Esophagus muscularis mucosa (tissue), 4 donors: ENCODE measurements at regions not wholly inside any gene's neighbourhood (a gene's known extent, or its start where the extent isn't known, plus 50 kb on each side); places are given as distances from the start of the nearest gene placed in this dataset.

Experiments
- DNase-seq: peaks from one replicate; pipeline ENCODE4 v3.0.0-alpha.2; 2017; ENCODE audit errors: extremely low spot score
- H3K27ac ChIP-seq, 4 donors: fragments of 200-600 bp; sonication (generic); replicated peaks in 1 of 4; 1 replicate in 3 of 4; 2 replicates in 1 of 4; pipeline ENCODE4 v1.5.1; 2016 to 2019; ENCODE audit warnings: mild to moderate bottlenecking in 1 of 4
- H3K27me3 ChIP-seq, 4 donors: fragments of 200-600 bp; sonication (generic); one replicate each; pipeline versions ENCODE4 v1.5.1 to v1.6.0; 2016 to 2019
- H3K36me3 ChIP-seq, 4 donors: fragments of 200-600 bp; sonication (generic); one replicate each; pipeline ENCODE4 v1.5.1; 2016 to 2019
- H3K4me1 ChIP-seq, 4 donors: fragments of 200-600 bp; sonication (generic); one replicate each; pipeline ENCODE4 v1.5.1; 2016 to 2019
- H3K4me3 ChIP-seq, 4 donors: fragments of 200-600 bp; sonication (generic); 1 replicate in 2 of 4; 2 replicates in 2 of 4; pipeline ENCODE4 v1.5.1; 2016 to 2019; ENCODE audit warnings: mild to moderate bottlenecking in 4 of 4, moderate library complexity in 1 of 4
- H3K9me3 ChIP-seq, 4 donors: fragments of 200-600 bp; sonication (generic); 1 replicate in 3 of 4; 2 replicates in 1 of 4; pipeline ENCODE4 v1.5.1; 2016 to 2019
- EP300 ChIP-seq: sonication (generic); formaldehyde crosslinking; IDR thresholded peaks from one replicate; pipeline ENCODE4 v1.6.1; 2017; ENCODE audit warnings: antibody characterized with exemption
- POLR2A ChIP-seq: fragments of 450-650 bp; IDR thresholded peaks from one replicate; pipeline ENCODE4 v1.6.1; 2017; ENCODE audit warnings: antibody characterized with exemption, moderate library complexity, mild to moderate bottlenecking, low read depth
- POLR2AphosphoS5 ChIP-seq, 2 donors: sonication (generic); formaldehyde crosslinking; IDR thresholded peaks; one replicate each; pipeline ENCODE4 v1.6.1; 2017; ENCODE audit warnings: antibody characterized with exemption in 2 of 2
- WGBS: methylation state at CpG from one replicate; pipeline ENCODE4 v1.1.5; 2018; 5-methylcytosine and 5-hydroxymethylcytosine counted together
- intact Hi-C: fragments of 100-400 bp; cut with DNase I; formaldehyde crosslinking; loops from one replicate; pipeline ENCODE4 v1.15.1; 2023
- TF ChIP-seq, protein P1 (sequence below), 3 experiments: fragments of 200-600 bp in 2 of 3; fragments of 450-650 bp in 1 of 3; sonication (generic) in 2 of 3; IDR thresholded peaks; one replicate each; pipeline ENCODE4 v1.5.1; 2017 to 2019; ENCODE audit warnings: antibody characterized with exemption in 3 of 3, mild to moderate bottlenecking in 2 of 3, moderate library complexity in 1 of 3

GRCh38 chr21:36628761-36629460 is 70.0 kb upstream of the SIM2 start:
- Histone ChIP-seq H3K9me3 (peaks cover 0 to 8% (median 0%) of the 10 kb centered on the region in 4 donors), H3K4me3 (no peak overlapping the region), H3K4me1 (no peaks in the 10 kb centered on the region), H3K27me3 (peaks cover 0 to 67% (median 0%) of the 10 kb centered on the region in 4 donors), H3K27ac (no peak overlapping the region), H3K36me3 (no peaks in the 10 kb centered on the region)
- intact Hi-C loops: no loop called here
- 84% methylated on average over 13 of the region's 13 CpGs for WGBS
- no peak for DNase-seq
- TF ChIP-seq POLR2A (no peak), EP300 (no peak), POLR2AphosphoS5 (IDR thresholded peaks at IDR 0.05) (no peak)
- TF ChIP-seq, protein P1, sequence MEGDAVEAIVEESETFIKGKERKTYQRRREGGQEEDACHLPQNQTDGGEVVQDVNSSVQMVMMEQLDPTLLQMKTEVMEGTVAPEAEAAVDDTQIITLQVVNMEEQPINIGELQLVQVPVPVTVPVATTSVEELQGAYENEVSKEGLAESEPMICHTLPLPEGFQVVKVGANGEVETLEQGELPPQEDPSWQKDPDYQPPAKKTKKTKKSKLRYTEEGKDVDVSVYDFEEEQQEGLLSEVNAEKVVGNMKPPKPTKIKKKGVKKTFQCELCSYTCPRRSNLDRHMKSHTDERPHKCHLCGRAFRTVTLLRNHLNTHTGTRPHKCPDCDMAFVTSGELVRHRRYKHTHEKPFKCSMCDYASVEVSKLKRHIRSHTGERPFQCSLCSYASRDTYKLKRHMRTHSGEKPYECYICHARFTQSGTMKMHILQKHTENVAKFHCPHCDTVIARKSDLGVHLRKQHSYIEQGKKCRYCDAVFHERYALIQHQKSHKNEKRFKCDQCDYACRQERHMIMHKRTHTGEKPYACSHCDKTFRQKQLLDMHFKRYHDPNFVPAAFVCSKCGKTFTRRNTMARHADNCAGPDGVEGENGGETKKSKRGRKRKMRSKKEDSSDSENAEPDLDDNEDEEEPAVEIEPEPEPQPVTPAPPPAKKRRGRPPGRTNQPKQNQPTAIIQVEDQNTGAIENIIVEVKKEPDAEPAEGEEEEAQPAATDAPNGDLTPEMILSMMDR (IDR thresholded peaks at IDR 0.05): no peak

GRCh38 chr21:36630485-36631206 is 68.3 kb upstream of the SIM2 start:
- intact Hi-C loops: loop anchor here (5.0 kb wide), 1 partner anchor 297 kb away; no protein-coding TSS in a partner anchor
- Histone ChIP-seq H3K4me3 (no peak overlapping the region), H3K27me3 (peaks cover 0 to 55% (median 0%) of the 10 kb centered on the region in 4 donors), H3K36me3 (no peaks in the 10 kb centered on the region), H3K27ac (no peak overlapping the region), H3K9me3 (peaks cover 0 to 6% (median 3%) of the 10 kb centered on the region in 4 donors), H3K4me1 (no peaks in the 10 kb centered on the region)
- DNase-seq: no peak
- WGBS: 34% methylated on average over 19 of the region's 19 CpGs
- TF ChIP-seq, protein P1 (IDR thresholded peaks at IDR 0.05): peak; percentile 25 to 57 (median 48)
- no peak for TF ChIP-seq POLR2AphosphoS5 (IDR thresholded peaks at IDR 0.05)

- WGBS: 67% methylated on average over 1 of the region's 1 CpG
- Histone ChIP-seq H3K36me3 (no peaks in the 10 kb centered on the region), H3K9me3 (peaks cover 0 to 21% (median 11%) of the 10 kb centered on the region in 4 donors), H3K4me3 (no peak overlapping the region), H3K4me1 (no peaks in the 10 kb centered on the region), H3K27me3 (peaks cover 0 to 10% (median 0%) of the 10 kb centered on the region in 4 donors), H3K27ac (no peak overlapping the region)
- no peak for DNase-seq
- intact Hi-C loops: no loop called here
- no peak for TF ChIP-seq EP300
- no peak for TF ChIP-seq POLR2A
- TF ChIP-seq, protein P1 (IDR thresholded peaks at IDR 0.05): no peak
- TF ChIP-seq POLR2AphosphoS5 (IDR thresholded peaks at IDR 0.05): no peak
Measured at GRCh38 chr21:36636016-36636415, 62.9 kb upstream of the SIM2 start.

- DNase-seq: no peak
- intact Hi-C loops: no loop called here
- Histone ChIP-seq H3K27me3 (peaks cover 0 to 6% (median 0%) of the 10 kb centered on the region in 4 donors), H3K36me3 (no peaks in the 10 kb centered on the region), H3K27ac (no peak overlapping the region), H3K4me1 (no peaks in the 10 kb centered on the region), H3K9me3 (peaks cover 0 to 21% (median 11%) of the 10 kb centered on the region in 4 donors), H3K4me3 (no peak overlapping the region)
- TF ChIP-seq, protein P1 (IDR thresholded peaks at IDR 0.05): no peak
- no peak for TF ChIP-seq POLR2A
- no peak for TF ChIP-seq POLR2AphosphoS5 (IDR thresholded peaks at IDR 0.05)
- no peak for TF ChIP-seq EP300
- WGBS: 90% methylated on average over 2 of the region's 2 CpGs
Measured at GRCh38 chr21:36636439-36636838, 62.5 kb upstream of the SIM2 start.
